HEK293 (cell line): ENCODE measurements at regions not wholly inside any gene's neighbourhood (a gene's known extent, or its start where the extent isn't known, plus 50 kb on each side); places are given as distances from the start of the nearest gene placed in this dataset.

Experiments used
- CTCF ChIA-PET: fragments of 350-600 bp; formaldehyde crosslinking; extraction: SDS; loops from one replicate; lab custom pipeline; 2021; ENCODE audit warnings: antibody characterized with exemption; lab: Yijun Ruan, JAX
- POLR2A ChIA-PET: fragments of 300-600 bp; formaldehyde crosslinking; extraction: SDS; loops from one replicate; lab custom pipeline; 2020; ENCODE audit warnings: antibody characterized with exemption, inconsistent platforms; lab: Yijun Ruan, JAX
- H3K27ac ChIP-seq: fragments of 200-500 bp; sonication (Bioruptor generic); 2 replicates; pipeline ENCODE4 v1.5.1; 2014; ENCODE audit warnings: low read depth, low read length, control low read depth, inconsistent platforms; ENCODE audit errors: extremely low read depth
- H3K36me3 ChIP-seq, 2 experiments: fragments of 200-500 bp in 1 of 2; sonication (Bioruptor generic) in 1 of 2; 1 replicate in 1 of 2; 2 replicates in 1 of 2; pipeline ENCODE4 v1.5.1; 2014 to 2017; ENCODE audit warnings: inconsistent platforms in 2 of 2, low read length in 2 of 2; ENCODE audit not compliant: control insufficient read depth in 2 of 2, insufficient read depth in 1 of 2
- H3K4me1 ChIP-seq: fragments of 200-500 bp; sonication (Bioruptor generic); 2 replicates; pipeline ENCODE4 v1.5.1; 2014; ENCODE audit warnings: mild to moderate bottlenecking, low read length, inconsistent platforms; ENCODE audit not compliant: control insufficient read depth, insufficient read depth
- H3K4me3 ChIP-seq: 2 replicates; pipeline ENCODE4 v1.5.1; 2011; ENCODE audit warnings: low read depth, mild to moderate bottlenecking, control low read depth, low read length, moderate library complexity
- H3K9me3 ChIP-seq: fragments of 200-500 bp; sonication (Bioruptor generic); 2 replicates; pipeline ENCODE4 v1.5.1; 2014; ENCODE audit warnings: low read depth, low read length, inconsistent platforms; ENCODE audit not compliant: control insufficient read depth, insufficient read depth
- BCL11B ChIP-seq: fragments of 450-650 bp; formaldehyde crosslinking; IDR thresholded peaks from 2 replicates; pipeline ENCODE4 v1.5.1; 2016; ENCODE audit warnings: low read depth, missing biosample characterization, missing genetic modification characterization
- PRDM2 ChIP-seq: fragments of 450-650 bp; formaldehyde crosslinking; IDR thresholded peaks from 2 replicates; pipeline ENCODE4 v1.5.1; 2016; ENCODE audit warnings: missing biosample characterization, missing genetic modification characterization, borderline replicate concordance
- REPIN1 ChIP-seq: fragments of 450-650 bp; formaldehyde crosslinking; IDR thresholded peaks from 2 replicates; pipeline ENCODE4 v1.5.1; 2017; ENCODE audit warnings: missing biosample characterization, missing genetic modification characterization, low read depth
- ZBTB20 ChIP-seq: fragments of 450-650 bp; formaldehyde crosslinking; IDR thresholded peaks from 2 replicates; pipeline ENCODE4 v1.5.1; 2016; ENCODE audit warnings: missing biosample characterization, missing genetic modification characterization
- ZFP37 ChIP-seq: fragments of 450-650 bp; formaldehyde crosslinking; IDR thresholded peaks from 2 replicates; pipeline ENCODE4 v1.5.1; 2016; ENCODE audit warnings: missing biosample characterization, missing genetic modification characterization
- ZFP41 ChIP-seq: fragments of 450-650 bp; formaldehyde crosslinking; IDR thresholded peaks from 2 replicates; pipeline ENCODE4 v1.5.1; 2016; ENCODE audit warnings: missing biosample characterization, missing genetic modification characterization, borderline replicate concordance
- ZNF133 ChIP-seq: fragments of 450-650 bp; formaldehyde crosslinking; IDR thresholded peaks from 2 replicates; pipeline ENCODE4 v1.5.1; 2016; ENCODE audit warnings: missing biosample characterization, missing genetic modification characterization
- ZNF138 ChIP-seq: fragments of 450-650 bp; formaldehyde crosslinking; IDR thresholded peaks from 2 replicates; pipeline ENCODE4 v1.5.1; 2016; ENCODE audit warnings: missing biosample characterization, missing genetic modification characterization, borderline replicate concordance
- ZNF175 ChIP-seq: fragments of 450-650 bp; formaldehyde crosslinking; IDR thresholded peaks from 2 replicates; pipeline ENCODE4 v1.5.1; 2016; ENCODE audit warnings: missing biosample characterization, missing genetic modification characterization
- ZNF202 ChIP-seq: fragments of 450-650 bp; formaldehyde crosslinking; IDR thresholded peaks from 2 replicates; pipeline ENCODE4 v1.5.1; 2016; ENCODE audit warnings: missing biosample characterization, missing genetic modification characterization, borderline replicate concordance
- ZNF23 ChIP-seq: fragments of 450-650 bp; formaldehyde crosslinking; IDR thresholded peaks from 2 replicates; pipeline ENCODE4 v1.5.1; 2016; ENCODE audit warnings: missing biosample characterization, missing genetic modification characterization, borderline replicate concordance
- ZNF302 ChIP-seq: fragments of 450-650 bp; formaldehyde crosslinking; IDR thresholded peaks from 2 replicates; pipeline ENCODE4 v1.5.1; 2016; ENCODE audit warnings: missing biosample characterization, missing genetic modification characterization, low read depth
- ZNF341 ChIP-seq: fragments of 450-650 bp; formaldehyde crosslinking; IDR thresholded peaks from 2 replicates; pipeline ENCODE4; 2016; ENCODE audit warnings: low read depth, missing biosample characterization, missing genetic modification characterization
- ZNF37A ChIP-seq: fragments of 450-650 bp; IDR thresholded peaks from 2 replicates; pipeline ENCODE4 v1.5.1; 2018; ENCODE audit warnings: missing biosample characterization, missing genetic modification characterization
- ZNF416 ChIP-seq: fragments of 450-650 bp; formaldehyde crosslinking; IDR thresholded peaks from 2 replicates; pipeline ENCODE4 v1.5.1; 2016; ENCODE audit warnings: missing biosample characterization, missing genetic modification characterization
- ZNF48 ChIP-seq: fragments of 450-650 bp; formaldehyde crosslinking; IDR thresholded peaks from 2 replicates; pipeline ENCODE4 v1.5.1; 2016; ENCODE audit warnings: missing biosample characterization, missing genetic modification characterization
- ZNF529 ChIP-seq: fragments of 450-650 bp; formaldehyde crosslinking; IDR thresholded peaks from 2 replicates; pipeline ENCODE4 v1.5.1; 2017; ENCODE audit warnings: missing genetic modification characterization, missing biosample characterization; ENCODE audit not compliant: insufficient replicate concordance
- ZNF623 ChIP-seq: fragments of 450-650 bp; formaldehyde crosslinking; IDR thresholded peaks from 2 replicates; pipeline ENCODE4 v1.5.1; 2016; ENCODE audit warnings: missing biosample characterization, missing genetic modification characterization
- ZNF654 ChIP-seq: fragments of 450-650 bp; formaldehyde crosslinking; IDR thresholded peaks from 2 replicates; pipeline ENCODE4 v1.5.1; 2016; ENCODE audit warnings: low read depth, missing biosample characterization, missing genetic modification characterization
- ZNF664 ChIP-seq: fragments of 450-650 bp; formaldehyde crosslinking; IDR thresholded peaks from 2 replicates; pipeline ENCODE4 v1.5.1; 2016; ENCODE audit warnings: missing biosample characterization, missing genetic modification characterization
- ZNF677 ChIP-seq: fragments of 450-650 bp; IDR thresholded peaks from 2 replicates; pipeline ENCODE4 v1.5.0; 2018; ENCODE audit warnings: missing biosample characterization, mild to moderate bottlenecking, missing genetic modification characterization, moderate library complexity
- ZNF837 ChIP-seq: fragments of 450-650 bp; formaldehyde crosslinking; IDR thresholded peaks from 2 replicates; pipeline ENCODE4 v1.5.1; 2016; ENCODE audit warnings: missing biosample characterization, missing genetic modification characterization
- ZXDB ChIP-seq: fragments of 450-650 bp; formaldehyde crosslinking; IDR thresholded peaks from 2 replicates; pipeline ENCODE4 v1.5.1; 2016; ENCODE audit warnings: missing biosample characterization, missing genetic modification characterization
- TF ChIP-seq, protein P1 (sequence below): fragments of 450-650 bp; formaldehyde crosslinking; IDR thresholded peaks from 2 replicates; pipeline ENCODE4 v1.5.1; 2016; ENCODE audit warnings: missing biosample characterization, missing genetic modification characterization
- TF ChIP-seq, protein P2 (sequence below): fragments of 450-650 bp; formaldehyde crosslinking; IDR thresholded peaks from 2 replicates; pipeline ENCODE4 v1.5.1; 2016; ENCODE audit warnings: missing biosample characterization, missing genetic modification characterization
- TF ChIP-seq, protein P3 (sequence below): fragments of 450-650 bp; formaldehyde crosslinking; IDR thresholded peaks from 2 replicates; pipeline ENCODE4 v1.5.1; 2016; ENCODE audit warnings: missing biosample characterization, missing genetic modification characterization
- TF ChIP-seq, protein P4 (sequence below): sonication (generic); formaldehyde crosslinking; IDR thresholded peaks from 2 replicates; pipeline ENCODE4 v1.8.1; 2022; ENCODE audit warnings: mild to moderate bottlenecking, moderate library complexity, missing genetic modification reagents
- TF ChIP-seq, protein P5 (sequence below): fragments of 450-650 bp; formaldehyde crosslinking; IDR thresholded peaks from 2 replicates; pipeline ENCODE4 v1.5.1; 2016; ENCODE audit warnings: missing biosample characterization, missing genetic modification characterization

GRCh38 chr7:119397156-119397555, 875.8 kb upstream of the KCND2 start:
- CTCF ChIA-PET = no interaction called here

GRCh38 chr7:119408596-119408995, 864.4 kb upstream of the KCND2 start:
- Histone ChIP-seq H3K4me1 (no peaks in the 10 kb centered on the region), H3K27ac (no peak overlapping the region), H3K4me3 (no peak overlapping the region), H3K36me3 (no peaks in the 10 kb centered on the region), H3K9me3 (no peaks in the 10 kb centered on the region)
- POLR2A ChIA-PET = no interaction called here
- CTCF ChIA-PET = no interaction called here
- no peak for TF ChIP-seq ZNF302 (tag by site-specific recombination)
- TF ChIP-seq ZFP41 = no peak
- no peak for TF ChIP-seq ZNF23 (tag by site-specific recombination)
- no peak for TF ChIP-seq BCL11B (tag by site-specific recombination)
- no peak for TF ChIP-seq PRDM2 (tag by site-specific recombination)
- no peak for TF ChIP-seq ZNF623 (tag by site-specific recombination)
- no peak for TF ChIP-seq ZXDB
- no peak for TF ChIP-seq ZNF133 (tag by site-specific recombination)
- TF ChIP-seq, protein P1, sequence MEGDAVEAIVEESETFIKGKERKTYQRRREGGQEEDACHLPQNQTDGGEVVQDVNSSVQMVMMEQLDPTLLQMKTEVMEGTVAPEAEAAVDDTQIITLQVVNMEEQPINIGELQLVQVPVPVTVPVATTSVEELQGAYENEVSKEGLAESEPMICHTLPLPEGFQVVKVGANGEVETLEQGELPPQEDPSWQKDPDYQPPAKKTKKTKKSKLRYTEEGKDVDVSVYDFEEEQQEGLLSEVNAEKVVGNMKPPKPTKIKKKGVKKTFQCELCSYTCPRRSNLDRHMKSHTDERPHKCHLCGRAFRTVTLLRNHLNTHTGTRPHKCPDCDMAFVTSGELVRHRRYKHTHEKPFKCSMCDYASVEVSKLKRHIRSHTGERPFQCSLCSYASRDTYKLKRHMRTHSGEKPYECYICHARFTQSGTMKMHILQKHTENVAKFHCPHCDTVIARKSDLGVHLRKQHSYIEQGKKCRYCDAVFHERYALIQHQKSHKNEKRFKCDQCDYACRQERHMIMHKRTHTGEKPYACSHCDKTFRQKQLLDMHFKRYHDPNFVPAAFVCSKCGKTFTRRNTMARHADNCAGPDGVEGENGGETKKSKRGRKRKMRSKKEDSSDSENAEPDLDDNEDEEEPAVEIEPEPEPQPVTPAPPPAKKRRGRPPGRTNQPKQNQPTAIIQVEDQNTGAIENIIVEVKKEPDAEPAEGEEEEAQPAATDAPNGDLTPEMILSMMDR (tag by site-specific recombination) = no peak
- TF ChIP-seq, protein P2, sequence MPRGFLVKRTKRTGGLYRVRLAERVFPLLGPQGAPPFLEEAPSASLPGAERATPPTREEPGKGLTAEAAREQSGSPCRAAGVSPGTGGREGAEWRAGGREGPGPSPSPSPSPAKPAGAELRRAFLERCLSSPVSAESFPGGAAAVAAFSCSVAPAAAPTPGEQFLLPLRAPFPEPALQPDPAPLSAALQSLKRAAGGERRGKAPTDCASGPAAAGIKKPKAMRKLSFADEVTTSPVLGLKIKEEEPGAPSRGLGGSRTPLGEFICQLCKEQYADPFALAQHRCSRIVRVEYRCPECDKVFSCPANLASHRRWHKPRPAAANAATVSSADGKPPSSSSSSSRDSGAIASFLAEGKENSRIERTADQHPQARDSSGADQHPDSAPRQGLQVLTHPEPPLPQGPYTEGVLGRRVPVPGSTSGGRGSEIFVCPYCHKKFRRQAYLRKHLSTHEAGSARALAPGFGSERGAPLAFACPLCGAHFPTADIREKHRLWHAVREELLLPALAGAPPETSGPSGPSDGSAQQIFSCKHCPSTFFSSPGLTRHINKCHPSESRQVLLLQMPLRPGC (tag by site-specific recombination) = no peak
- TF ChIP-seq, protein P3, sequence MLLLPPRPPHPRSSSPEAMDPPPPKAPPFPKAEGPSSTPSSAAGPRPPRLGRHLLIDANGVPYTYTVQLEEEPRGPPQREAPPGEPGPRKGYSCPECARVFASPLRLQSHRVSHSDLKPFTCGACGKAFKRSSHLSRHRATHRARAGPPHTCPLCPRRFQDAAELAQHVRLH (tag by site-specific recombination) = no peak

More at GRCh38 chr7:119397156-119397555, 875.8 kb upstream of the KCND2 start:
- H3K36me3 ChIP-seq = no peaks in the 10 kb centered on the region
- H3K9me3 ChIP-seq = no peaks in the 10 kb centered on the region
- H3K4me1 ChIP-seq = no peaks in the 10 kb centered on the region
- H3K27ac ChIP-seq = no peak overlapping the region
- TF ChIP-seq ZNF837 (no peak), ZNF654 (no peak), REPIN1 (tag by site-specific recombination) (no peak), ZNF138 (no peak), ZXDB (no peak), ZNF202 (tag by site-specific recombination) (no peak), ZNF341 (tag by site-specific recombination) (no peak), ZNF175 (no peak), ZNF48 (tag by site-specific recombination) (no peak), ZNF664 (tag by site-specific recombination) (no peak), ZFP37 (no peak), ZBTB20 (no peak), ZNF37A (no peak), ZNF529 (tag by site-specific recombination) (no peak), ZNF677 (tag by site-specific recombination) (no peak), ZNF416 (tag by site-specific recombination) (no peak)
- TF ChIP-seq, protein P4, sequence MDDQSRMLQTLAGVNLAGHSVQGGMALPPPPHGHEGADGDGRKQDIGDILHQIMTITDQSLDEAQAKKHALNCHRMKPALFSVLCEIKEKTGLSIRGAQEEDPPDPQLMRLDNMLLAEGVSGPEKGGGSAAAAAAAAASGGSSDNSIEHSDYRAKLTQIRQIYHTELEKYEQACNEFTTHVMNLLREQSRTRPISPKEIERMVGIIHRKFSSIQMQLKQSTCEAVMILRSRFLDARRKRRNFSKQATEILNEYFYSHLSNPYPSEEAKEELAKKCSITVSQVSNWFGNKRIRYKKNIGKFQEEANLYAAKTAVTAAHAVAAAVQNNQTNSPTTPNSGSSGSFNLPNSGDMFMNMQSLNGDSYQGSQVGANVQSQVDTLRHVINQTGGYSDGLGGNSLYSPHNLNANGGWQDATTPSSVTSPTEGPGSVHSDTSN = no peak
- TF ChIP-seq, protein P5, sequence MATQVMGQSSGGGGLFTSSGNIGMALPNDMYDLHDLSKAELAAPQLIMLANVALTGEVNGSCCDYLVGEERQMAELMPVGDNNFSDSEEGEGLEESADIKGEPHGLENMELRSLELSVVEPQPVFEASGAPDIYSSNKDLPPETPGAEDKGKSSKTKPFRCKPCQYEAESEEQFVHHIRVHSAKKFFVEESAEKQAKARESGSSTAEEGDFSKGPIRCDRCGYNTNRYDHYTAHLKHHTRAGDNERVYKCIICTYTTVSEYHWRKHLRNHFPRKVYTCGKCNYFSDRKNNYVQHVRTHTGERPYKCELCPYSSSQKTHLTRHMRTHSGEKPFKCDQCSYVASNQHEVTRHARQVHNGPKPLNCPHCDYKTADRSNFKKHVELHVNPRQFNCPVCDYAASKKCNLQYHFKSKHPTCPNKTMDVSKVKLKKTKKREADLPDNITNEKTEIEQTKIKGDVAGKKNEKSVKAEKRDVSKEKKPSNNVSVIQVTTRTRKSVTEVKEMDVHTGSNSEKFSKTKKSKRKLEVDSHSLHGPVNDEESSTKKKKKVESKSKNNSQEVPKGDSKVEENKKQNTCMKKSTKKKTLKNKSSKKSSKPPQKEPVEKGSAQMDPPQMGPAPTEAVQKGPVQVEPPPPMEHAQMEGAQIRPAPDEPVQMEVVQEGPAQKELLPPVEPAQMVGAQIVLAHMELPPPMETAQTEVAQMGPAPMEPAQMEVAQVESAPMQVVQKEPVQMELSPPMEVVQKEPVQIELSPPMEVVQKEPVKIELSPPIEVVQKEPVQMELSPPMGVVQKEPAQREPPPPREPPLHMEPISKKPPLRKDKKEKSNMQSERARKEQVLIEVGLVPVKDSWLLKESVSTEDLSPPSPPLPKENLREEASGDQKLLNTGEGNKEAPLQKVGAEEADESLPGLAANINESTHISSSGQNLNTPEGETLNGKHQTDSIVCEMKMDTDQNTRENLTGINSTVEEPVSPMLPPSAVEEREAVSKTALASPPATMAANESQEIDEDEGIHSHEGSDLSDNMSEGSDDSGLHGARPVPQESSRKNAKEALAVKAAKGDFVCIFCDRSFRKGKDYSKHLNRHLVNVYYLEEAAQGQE = no peak
- POLR2A ChIA-PET = no interaction called here
- H3K4me3 ChIP-seq = no peak overlapping the region
